WERI-Rb-1 (cell line): ENCODE measurements at regions not wholly inside any gene's neighbourhood (a gene's known extent, or its start where the extent isn't known, plus 50 kb on each side); places are given as distances from the start of the nearest gene placed in this dataset.

Experiments used
- DNase-seq: peaks from one replicate; pipeline ENCODE4 v3.0.0-alpha.2; 2020
- H3K27ac ChIP-seq: fragments of 250-450 bp; sonication (Bioruptor Pico); 2 replicates; pipeline ENCODE4 v1.5.1; 2020; ENCODE audit warnings: mild to moderate bottlenecking, moderate library complexity
- H3K27me3 ChIP-seq: fragments of 250-450 bp; sonication (Bioruptor Pico); 2 replicates; pipeline ENCODE4 v1.5.1; 2021; ENCODE audit warnings: mild to moderate bottlenecking, low read depth, moderate library complexity; ENCODE audit not compliant: insufficient read depth, severe bottlenecking
- H3K36me3 ChIP-seq: fragments of 250-450 bp; sonication (Bioruptor Pico); 2 replicates; pipeline ENCODE4 v1.5.1; 2020; ENCODE audit warnings: mild to moderate bottlenecking, moderate library complexity
- H3K4me3 ChIP-seq: 2 replicates; pipeline ENCODE4 v1.5.1; 2011; ENCODE audit warnings: low read depth, mild to moderate bottlenecking, control low read depth, low read length
- H3K9me3 ChIP-seq: fragments of 250-450 bp; sonication (Bioruptor Pico); 2 replicates; pipeline ENCODE4 v1.5.1; 2021; ENCODE audit warnings: mild to moderate bottlenecking, moderate library complexity; ENCODE audit not compliant: severe bottlenecking
- TF ChIP-seq, protein P1 (sequence below): IDR thresholded peaks from 2 replicates; pipeline ENCODE4 v1.5.1; 2011; ENCODE audit warnings: low read depth, mild to moderate bottlenecking, control low read depth, inconsistent platforms, low read length

DNA sequence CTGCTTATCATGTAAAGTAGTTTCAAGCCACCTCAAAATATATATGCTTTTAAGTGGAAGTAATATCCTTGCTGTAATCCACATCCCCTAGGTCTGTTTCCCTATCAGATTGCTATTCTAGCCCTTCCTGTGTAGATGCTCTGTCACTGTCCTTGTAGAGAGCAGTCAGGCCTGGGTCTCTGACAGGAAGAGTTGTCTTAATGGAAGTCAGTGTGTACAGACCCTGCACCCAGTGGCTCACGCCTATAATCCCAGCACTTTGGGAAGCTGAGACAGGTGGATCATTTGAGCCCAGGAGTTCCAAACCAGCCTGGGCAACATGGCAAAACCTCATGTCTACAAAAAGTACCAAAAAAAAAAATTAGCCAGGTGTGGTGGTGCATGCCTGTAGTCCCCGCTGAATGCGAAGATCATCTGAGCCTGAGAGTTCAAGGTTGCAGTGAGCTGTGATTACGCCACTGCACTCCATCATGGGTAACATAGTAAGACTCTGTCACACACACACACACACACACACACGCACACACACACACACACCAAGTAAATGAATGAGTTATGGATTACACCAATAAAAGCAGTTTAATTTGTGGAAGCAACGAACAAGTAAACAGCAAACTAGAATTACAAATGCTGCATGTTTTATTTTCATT is 70.2 kb upstream of the DSC1 start:
- TF ChIP-seq, protein P1, sequence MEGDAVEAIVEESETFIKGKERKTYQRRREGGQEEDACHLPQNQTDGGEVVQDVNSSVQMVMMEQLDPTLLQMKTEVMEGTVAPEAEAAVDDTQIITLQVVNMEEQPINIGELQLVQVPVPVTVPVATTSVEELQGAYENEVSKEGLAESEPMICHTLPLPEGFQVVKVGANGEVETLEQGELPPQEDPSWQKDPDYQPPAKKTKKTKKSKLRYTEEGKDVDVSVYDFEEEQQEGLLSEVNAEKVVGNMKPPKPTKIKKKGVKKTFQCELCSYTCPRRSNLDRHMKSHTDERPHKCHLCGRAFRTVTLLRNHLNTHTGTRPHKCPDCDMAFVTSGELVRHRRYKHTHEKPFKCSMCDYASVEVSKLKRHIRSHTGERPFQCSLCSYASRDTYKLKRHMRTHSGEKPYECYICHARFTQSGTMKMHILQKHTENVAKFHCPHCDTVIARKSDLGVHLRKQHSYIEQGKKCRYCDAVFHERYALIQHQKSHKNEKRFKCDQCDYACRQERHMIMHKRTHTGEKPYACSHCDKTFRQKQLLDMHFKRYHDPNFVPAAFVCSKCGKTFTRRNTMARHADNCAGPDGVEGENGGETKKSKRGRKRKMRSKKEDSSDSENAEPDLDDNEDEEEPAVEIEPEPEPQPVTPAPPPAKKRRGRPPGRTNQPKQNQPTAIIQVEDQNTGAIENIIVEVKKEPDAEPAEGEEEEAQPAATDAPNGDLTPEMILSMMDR: no peak
- Histone ChIP-seq H3K36me3 (no peaks in the 10 kb centered on the region), H3K27me3 (no peaks in the 10 kb centered on the region), H3K9me3 (no peaks in the 10 kb centered on the region), H3K4me3 (no peak overlapping the region), H3K27ac (no peak overlapping the region)
- no peak for DNase-seq

DNA sequence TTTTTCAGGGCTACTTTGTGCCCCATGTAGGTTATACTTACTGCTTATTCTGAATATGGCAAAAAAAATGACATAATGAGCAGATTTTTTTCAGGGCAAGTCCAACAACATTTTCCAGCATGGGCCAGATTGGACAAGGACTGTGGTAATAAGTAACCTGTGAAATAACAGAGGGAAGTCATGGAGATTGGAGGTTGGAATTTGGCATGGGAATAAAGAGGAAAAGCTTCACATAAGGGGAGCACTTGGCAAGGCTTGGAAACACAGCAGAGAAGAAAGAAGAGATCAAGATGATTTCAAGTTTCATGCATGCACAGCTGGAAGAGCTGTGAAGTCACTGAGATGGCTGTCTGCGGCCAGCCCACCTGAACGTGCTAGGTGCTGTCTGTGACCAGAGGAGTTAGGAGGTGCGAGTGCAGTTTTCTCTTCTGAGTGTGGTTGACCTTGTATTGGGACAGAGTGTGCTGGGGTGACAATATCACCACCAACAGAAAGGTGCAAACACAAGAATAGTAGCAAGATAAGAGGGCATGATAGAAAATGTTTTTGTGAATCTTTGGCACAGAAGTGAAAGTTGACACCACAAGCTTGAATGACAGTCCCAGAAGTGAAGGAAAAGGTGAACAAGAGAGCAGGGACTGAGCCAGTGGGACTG is 71.1 kb upstream of the DSC1 start:
- no peaks in the 10 kb centered on the region for H3K36me3 ChIP-seq
- TF ChIP-seq, protein P1: no peak
- H3K4me3 ChIP-seq: no peak overlapping the region
- H3K27ac ChIP-seq: no peak overlapping the region
- no peaks in the 10 kb centered on the region for H3K27me3 ChIP-seq
- no peak for DNase-seq
- no peaks in the 10 kb centered on the region for H3K9me3 ChIP-seq

DNA sequence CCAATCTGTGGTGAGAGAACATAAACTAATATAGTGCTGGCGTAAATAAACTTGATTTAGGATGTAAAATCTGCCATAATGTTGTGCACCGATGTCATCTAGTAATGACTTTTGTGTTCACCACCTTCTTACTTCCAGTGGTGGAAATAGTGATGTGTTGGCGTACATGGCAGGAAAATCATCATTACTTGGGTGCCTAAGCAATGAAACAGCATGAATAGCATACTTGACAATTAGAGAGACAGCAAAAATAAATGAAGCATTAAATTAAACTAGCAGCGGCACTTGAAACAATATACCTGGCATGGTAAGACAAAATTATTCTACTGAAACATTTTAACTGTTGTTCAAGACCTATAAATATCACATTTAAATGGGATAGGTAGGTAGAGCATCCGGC is 73.2 kb upstream of the DSC1 start:
- no peaks in the 10 kb centered on the region for H3K36me3 ChIP-seq
- TF ChIP-seq, protein P1: no peak
- no peak overlapping the region for H3K4me3 ChIP-seq
- no peaks in the 10 kb centered on the region for H3K27me3 ChIP-seq
- no peak overlapping the region for H3K27ac ChIP-seq
- no peaks in the 10 kb centered on the region for H3K9me3 ChIP-seq
- no peak for DNase-seq

DNA sequence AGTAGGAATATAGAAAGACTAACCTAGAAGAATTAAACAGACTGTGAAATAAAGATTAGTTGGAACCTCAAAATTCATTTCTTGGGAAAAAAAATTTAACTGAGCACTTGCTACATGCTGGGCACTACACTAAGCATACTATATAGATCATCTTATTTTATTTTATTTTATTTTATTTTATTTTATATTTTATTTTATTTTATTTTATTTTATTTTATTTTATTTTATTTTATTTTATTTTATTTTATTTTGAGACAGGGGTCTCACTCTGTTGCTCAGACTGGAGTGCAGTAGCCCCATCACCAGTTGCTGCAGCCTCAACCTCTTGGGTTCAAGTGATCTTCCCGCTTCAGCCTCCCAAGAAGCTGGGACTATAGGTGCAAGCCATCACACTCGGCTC is 74.5 kb upstream of the DSC1 start:
- DNase-seq: no peak
- no peak overlapping the region for H3K27ac ChIP-seq
- TF ChIP-seq, protein P1: no peak
- no peaks in the 10 kb centered on the region for H3K27me3 ChIP-seq
- H3K4me3 ChIP-seq: no peak overlapping the region
- H3K9me3 ChIP-seq: no peaks in the 10 kb centered on the region
- no peaks in the 10 kb centered on the region for H3K36me3 ChIP-seq

DNA sequence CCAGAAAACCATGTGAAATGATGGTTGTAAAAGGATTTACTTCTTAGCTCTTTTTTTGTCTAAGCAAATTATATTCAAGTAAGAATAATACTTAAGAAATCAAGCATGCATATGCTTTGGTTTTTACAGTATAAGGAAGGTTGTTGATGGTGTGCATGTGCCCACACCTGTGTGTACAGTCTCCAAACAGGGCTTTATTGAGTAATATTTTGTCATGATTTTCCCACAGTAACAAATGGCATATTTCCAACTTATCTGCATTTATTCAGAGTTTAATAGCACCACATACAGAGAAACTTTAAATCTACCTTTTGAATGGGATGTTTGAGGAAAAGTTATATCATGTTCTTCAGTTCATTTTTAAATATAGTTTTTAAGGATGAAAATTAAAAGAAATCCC is 76.5 kb upstream of the DSG1 start:
- Histone ChIP-seq H3K27me3 (no peaks in the 10 kb centered on the region), H3K4me3 (no peak overlapping the region), H3K27ac (no peak overlapping the region), H3K36me3 (no peaks in the 10 kb centered on the region), H3K9me3 (no peaks in the 10 kb centered on the region)
- no peak for DNase-seq
- TF ChIP-seq, protein P1: no peak
